ENCODE measurements at regions not wholly inside any gene's neighbourhood (a gene's known extent, or its start where the extent isn't known, plus 50 kb on each side); places are given as distances from the start of the nearest gene placed in this dataset.

- no peak for TF ChIP-seq CTCF (conservative IDR thresholded peaks at IDR 0.05)
- H3K27ac ChIP-seq: peak overlapping the region; percentile 77
Measured at GRCh38 chr13:33537026-33537425, 251.5 kb upstream of the STARD13 start.

DNA sequence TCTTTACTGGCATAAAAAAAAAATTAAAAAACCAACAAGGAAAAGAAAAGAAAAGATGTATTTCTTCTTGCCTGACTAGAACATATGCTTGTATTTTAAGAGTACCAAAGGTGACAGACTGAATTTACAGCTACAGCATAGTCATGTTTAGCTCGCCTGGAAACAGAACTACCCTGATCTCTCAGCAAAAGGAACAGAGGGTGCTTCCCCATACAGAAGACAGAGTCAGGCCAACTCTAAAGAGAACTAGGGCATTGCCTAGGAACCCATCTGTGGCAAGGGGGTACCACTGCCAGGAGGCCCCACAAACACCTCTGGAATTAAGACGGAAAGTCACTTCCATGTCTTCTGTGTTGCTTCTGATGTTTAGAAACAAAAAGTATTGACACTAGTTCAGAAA is 252.1 kb upstream of the STARD13 start:
- peak overlapping the region; percentile 77 for H3K27ac ChIP-seq

DNA sequence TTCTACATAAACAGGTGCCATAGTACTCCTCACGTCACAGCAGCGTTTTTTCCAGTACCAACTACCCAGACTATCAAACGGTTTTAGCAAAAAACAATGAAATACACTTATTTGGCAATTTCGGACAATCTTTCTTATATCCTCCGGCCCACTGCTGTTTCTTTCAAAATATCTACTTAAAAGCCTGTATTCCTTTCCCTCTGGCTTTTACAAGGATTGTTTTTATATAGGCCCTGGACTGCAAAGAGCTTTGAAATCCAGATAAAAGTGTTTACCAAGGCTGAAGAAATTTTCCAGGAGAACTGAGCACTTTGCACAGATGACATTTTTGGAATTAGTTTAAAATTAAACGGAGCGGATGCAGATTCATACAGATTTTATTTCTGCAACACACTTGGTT is 255.9 kb upstream of the STARD13 start:
- no peak for TF ChIP-seq CTCF (conservative IDR thresholded peaks at IDR 0.05)
- peak overlapping the region; percentile 98 for H3K27ac ChIP-seq

More for the DNA sequence above, 252.1 kb upstream of the STARD13 start:
- TF ChIP-seq CTCF (conservative IDR thresholded peaks at IDR 0.05): no peak

DNA sequence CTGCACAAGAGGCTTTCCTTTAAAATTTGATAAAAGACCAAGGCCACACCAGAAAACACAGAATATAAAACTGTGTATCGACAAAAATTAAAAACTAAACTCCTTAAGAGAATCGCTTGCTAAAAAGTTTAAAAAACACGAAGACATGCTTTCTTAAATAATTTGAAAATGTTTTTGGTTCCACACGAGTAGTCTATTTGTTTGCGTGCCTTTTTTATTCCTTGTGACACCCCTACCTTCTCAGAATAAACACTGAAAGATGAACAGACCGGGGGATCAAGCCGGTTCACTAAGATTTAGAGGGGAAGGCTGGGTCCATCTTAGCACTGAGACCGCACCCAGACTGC is 256.4 kb upstream of the STARD13 start:
- TF ChIP-seq CTCF (conservative IDR thresholded peaks at IDR 0.05): no peak

GRCh38 chr13:33542309-33543088 is 256.9 kb upstream of the STARD13 start:
- H3K27ac ChIP-seq: peak overlapping the region; percentile 98
- TF ChIP-seq CTCF (conservative IDR thresholded peaks at IDR 0.05): peak; percentile 96

More for the DNA sequence above, 256.4 kb upstream of the STARD13 start:
- peak overlapping the region; percentile 98 for H3K27ac ChIP-seq

GRCh38 chr13:33543089-33543459 is 257.5 kb upstream of the STARD13 start:
- peak overlapping the region; percentile 98 for H3K27ac ChIP-seq
- TF ChIP-seq CTCF (conservative IDR thresholded peaks at IDR 0.05): 0 out of 2 replicates have a peak, but pooled peaks have one; percentile 17

- peak overlapping the region; percentile 98 for H3K27ac ChIP-seq
- TF ChIP-seq CTCF (conservative IDR thresholded peaks at IDR 0.05): no peak
Measured at GRCh38 chr13:33543631-33544265, 258.2 kb upstream of the STARD13 start.

All from VCaP (cell line).